ENCODE measurements at regions not wholly inside any gene's neighbourhood (a gene's known extent, or its start where the extent isn't known, plus 50 kb on each side); places are given as distances from the start of the nearest gene placed in this dataset.

DNA sequence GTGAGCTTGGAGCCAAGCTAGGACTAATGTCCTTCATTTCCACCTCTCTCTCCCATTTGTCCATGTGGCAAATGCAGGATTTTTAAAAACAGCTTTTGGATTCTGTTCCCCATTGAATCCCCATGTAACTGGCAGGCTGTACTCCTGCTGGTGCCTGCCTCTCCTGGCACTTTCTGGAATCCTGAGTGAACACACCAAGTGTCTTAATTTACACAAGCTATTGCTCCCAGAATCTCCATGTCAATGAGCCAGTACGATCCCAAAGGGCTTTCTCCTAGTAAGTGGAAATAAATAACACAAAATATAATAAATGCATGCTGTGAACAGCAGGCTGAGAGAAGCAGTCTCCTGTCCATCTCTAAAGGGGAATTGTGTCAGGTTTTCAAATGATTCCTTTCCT lies 88.4 kb upstream of the WWC1 start:
- no peak for DNase-seq (ENCODE audit: low read depth)

DNA sequence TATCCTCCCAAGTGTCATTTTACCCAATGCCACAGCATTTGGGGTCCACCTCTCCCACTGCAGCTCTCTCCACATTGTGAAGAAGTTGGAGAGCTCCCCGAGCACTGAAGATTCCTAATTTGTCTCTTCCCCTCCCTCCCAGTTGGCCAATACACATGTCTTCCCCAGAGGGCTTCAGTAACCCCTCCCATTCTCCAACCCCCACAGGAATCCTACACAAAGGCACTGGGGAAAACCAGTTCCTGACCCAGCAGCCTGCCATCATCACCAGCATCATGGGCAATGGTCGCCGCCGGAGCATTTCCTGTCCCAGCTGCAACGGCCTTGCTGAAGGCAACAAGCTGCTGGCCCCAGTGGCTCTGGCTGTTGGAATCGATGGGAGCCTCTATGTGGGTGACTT lies 87.3 kb upstream of the WWC1 start:
- no peak for DNase-seq (ENCODE audit: low read depth)

DNA sequence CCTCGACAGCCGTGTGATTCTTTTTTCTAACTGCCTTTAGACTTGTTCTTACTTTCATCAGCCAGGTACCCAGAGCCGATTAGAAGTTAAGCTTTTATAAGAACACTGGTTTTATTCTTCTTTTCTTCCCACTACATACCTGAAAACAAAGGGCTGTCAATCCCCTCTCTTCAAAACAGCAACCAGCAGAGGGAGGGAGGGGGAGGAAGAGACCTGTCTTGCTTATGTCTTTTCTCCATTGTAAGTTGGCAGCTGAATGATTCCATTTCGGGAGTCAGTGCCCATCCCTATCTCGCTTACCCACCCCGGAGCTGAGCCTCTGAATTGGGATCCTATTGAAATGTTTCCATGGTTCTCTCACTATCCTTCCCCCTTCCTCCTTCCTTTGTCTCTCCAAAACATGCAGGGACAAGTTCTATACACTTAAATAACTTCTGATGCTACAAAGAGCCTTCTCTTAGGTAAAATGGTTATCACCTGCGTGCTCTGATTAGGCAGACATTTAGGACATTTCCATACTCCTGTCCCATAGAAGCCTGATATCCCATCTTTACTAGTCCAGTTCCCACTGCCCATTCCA lies 83.9 kb upstream of the WWC1 start:
- no peak for DNase-seq (ENCODE audit: low read depth)

DNA sequence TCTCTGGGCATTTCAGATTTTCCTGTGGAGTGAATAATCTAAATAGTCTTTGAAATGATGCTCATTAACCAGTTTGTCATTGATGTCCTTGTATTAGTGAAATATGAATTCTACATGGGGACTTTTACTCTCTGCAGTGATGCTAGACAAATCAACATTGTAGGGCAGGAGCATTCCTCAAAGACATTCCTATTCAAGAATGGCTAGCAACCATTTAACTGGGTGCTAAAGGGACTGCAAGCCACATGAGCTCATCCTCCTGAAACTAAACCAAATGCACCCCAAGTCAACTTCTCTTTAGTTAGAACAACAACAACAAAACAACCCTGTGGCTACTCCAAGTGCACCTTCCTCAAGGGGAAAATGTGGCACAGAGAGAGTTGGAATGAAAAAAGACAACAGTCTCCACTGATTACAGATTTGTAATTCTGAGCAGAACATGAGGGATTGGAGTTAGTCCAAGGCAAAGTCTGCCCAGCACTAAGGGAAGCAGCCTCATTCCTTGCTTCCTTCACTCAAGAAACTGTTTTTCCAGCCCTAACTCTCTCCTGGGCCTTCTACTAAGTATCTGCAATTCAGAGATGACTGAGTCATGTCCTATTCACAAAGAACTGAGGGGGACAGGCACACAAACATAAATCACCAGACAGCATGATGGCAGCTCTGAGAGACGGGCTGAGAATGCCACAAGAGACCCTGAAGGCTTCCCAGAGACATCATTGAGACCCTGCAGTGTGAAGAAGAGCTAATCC lies 82.0 kb upstream of the WWC1 start:
- DNase-seq (ENCODE audit: low read depth): no peak

DNA sequence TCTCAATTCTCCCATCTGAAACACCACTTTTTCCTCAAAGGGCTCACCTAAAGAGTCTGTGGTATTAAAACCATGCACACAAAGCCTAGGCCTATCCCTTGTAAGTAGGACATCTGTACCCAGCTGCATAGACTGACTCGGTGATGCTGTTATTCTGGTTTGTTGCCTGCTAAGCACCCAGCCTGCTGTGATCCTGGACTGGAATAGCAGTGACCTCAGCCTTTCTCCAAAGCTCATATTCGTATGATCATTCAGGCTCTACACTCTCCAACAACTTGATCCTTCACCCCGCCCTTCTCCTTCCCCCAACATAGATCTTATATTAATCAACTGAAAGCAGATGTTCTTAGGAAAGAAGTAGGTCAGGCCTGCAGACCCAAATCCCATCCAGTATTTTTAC lies 81.4 kb upstream of the WWC1 start:
- DNase-seq (ENCODE audit: low read depth): no peak

DNA sequence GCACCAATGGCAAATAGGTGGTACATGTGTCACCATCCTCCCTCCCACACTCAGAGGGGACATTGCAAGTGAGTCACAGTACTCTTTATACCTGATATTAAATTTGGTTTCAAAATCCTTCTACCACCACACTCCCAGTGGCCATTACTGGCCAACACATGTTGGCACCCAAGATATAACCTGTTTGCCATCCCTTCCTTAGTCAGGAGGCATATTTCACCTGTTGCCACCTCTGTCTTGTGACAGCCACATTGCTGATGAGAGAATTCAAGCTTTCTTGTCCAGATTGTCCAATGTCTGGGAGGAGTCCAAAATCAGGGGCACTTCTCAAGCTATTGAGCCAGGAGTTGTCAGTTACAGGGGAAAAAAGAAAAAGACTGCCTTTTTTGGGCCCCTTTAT lies 80.2 kb upstream of the WWC1 start:
- no peak for DNase-seq (ENCODE audit: low read depth)

DNA sequence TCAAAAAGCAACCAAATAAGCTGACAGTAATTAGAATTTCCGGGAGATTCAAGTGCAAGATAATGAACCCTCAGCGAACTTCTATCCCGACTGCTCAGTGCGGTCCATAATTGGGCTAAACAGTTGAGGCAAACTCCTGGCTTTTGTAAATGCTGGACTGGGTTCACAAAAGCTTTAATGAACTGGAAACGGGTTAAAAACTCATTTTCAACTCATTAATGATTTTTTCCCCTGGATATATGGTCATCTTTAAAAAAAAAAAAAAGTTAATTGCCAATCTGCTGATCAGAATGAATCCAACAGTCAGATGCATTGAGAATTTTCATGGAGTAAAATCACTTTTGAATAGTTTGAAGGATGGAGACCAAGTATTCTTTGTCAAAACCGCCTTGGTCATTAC lies 79.5 kb upstream of the WWC1 start:
- no peak for DNase-seq (ENCODE audit: low read depth)

DNA sequence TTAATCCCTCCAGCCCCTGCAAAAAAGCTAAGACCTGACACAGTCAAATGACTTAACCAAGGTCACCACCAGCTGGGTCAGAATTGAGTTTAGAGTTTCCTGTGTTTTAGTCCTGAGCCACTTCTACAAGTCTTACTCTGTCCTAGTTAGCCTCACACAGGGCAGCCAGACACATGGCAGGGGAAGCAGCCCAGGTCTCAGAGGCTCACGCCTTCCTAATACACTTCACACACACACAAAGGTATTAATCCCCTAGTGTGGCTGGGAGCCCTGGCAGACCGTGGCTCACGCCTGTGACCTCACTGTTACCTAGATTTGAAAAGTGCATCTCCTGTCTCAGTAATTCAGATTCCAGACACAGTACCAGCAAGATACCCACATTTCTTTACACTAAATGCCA lies 77.4 kb upstream of the WWC1 start:
- DNase-seq (ENCODE audit: low read depth): no peak

DNA sequence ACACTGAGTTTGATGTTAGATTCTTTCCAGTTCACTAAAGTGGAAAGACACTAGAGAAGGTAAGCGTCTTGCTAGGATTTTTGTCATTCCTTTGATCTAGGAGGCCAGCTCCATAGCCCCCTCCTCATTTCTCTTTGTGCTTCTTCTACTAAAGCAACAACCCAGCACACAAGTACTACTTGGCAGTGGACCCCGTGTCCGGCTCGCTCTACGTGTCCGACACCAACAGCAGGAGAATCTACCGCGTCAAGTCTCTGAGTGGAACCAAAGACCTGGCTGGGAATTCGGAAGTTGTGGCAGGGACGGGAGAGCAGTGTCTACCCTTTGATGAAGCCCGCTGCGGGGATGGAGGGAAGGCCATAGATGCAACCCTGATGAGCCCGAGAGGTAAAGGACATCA lies 76.6 kb upstream of the WWC1 start:
- no peak for DNase-seq (ENCODE audit: low read depth)

DNA sequence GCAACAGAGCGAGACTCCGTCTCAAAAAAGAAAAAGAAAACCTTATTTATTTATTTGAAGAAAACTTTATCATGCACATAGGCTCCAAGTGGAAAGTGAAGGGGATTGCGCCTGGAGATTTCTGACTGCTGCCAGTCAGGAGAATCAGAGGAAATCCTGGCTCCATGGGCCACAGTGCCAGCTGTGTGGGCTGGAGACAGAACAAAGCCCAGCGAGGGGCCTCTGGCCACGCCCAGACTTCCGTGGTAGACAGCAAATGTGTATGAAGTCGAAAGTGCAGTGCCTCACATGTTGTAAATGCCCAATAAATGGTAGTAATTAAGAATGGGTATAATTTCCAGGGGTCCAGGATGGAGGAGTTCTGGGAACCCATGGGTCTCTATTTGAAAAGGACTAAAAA lies 75.8 kb upstream of the WWC1 start:
- DNase-seq (ENCODE audit: low read depth): no peak

DNA sequence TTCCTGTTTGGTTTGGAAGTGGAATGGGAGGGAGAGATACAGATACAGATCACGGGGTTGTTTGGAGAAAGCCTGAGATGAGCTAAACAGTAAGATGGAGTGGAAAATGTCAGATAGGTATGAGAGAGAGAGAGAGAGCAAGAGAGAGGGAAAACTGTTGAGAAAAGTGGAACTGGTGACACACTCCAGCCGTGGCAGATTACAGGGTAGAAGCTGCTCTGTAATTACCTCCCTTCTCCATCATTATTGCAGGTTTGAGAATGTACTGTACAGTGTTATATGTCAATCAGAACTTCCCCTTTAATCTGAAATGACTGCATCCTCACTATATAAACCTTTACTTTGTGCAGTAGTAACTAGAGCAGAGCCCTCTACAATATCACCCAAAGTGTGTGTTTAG lies 74.5 kb upstream of the WWC1 start:
- no peak for DNase-seq (ENCODE audit: low read depth)

DNA sequence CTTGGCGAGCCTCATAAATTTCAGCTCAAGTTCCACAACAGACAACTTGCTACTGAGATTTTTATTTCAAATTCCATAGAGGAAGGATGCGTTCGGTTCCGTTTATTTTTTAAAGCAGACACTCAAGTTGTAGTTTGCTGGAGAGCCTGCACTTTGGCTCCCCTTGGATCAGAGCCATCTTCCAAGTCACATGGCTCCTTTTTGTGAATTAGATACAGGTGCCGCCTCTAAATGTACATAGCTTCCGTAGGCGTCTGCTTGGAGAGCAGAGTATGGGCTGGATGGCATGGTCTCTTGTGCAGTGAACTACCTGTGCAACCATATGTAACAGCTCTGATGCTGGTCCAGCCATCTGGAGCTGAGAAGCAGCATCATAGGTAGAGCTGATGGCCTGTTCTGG lies 73.9 kb upstream of the WWC1 start:
- no peak for DNase-seq (ENCODE audit: low read depth)

DNA sequence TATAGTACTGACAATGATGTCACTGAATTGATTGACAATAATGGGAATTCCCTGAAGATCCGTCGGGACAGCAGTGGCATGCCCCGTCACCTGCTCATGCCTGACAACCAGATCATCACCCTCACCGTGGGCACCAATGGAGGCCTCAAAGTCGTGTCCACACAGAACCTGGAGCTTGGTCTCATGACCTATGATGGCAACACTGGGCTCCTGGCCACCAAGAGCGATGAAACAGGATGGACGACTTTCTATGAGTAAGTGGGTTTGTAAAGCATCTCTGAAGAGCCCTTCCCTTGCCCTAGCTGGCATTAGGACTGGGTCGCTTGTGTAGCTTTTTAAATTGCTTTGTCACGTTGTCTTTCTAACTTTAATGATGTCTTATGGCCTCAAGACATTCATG lies 72.7 kb upstream of the WWC1 start:
- no peak for DNase-seq (ENCODE audit: low read depth)

DNA sequence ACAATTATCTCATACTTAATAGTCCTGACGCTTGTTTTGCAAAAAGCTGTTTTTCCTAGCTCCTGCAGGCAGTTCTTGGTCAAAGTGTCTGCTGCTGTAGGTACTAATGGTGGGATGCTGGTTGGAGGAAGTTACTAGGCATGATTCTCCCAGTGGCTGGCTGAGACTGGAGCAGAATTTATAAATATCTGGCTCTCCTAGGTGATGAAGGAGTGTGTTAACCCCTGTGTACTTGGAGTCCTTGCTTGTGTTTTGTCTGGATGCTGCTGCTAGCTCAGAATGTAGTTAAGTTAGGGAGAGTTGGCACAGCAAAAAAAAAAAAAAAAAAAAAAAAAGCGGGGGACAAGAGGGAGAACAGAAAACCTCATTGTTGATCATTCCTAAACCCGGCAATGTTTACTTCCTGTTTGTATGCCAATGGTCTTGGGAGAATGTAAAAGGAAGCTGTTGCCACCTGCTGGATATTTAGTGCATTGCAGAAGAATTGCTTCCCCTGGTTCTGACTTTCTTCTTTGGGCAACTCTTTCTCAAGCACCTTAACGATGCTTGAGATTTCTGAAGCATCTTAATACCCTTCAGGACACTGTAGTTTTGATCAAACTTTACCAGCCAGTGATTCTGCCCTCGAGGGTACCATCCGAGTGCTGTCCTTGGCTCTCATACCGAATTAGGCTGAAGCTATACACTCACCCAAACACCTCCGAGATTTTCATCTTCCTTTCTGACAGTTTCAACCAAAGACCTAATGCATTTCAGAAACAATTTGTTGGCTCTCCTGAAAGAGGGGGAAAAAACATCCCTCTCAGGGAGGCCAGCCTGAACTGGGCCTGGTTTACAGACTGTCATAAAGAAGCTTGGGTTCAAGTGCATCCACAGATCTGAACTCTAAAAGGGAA lies 71.7 kb upstream of the WWC1 start:
- DNase-seq (ENCODE audit: low read depth): peak; percentile 62

DNA sequence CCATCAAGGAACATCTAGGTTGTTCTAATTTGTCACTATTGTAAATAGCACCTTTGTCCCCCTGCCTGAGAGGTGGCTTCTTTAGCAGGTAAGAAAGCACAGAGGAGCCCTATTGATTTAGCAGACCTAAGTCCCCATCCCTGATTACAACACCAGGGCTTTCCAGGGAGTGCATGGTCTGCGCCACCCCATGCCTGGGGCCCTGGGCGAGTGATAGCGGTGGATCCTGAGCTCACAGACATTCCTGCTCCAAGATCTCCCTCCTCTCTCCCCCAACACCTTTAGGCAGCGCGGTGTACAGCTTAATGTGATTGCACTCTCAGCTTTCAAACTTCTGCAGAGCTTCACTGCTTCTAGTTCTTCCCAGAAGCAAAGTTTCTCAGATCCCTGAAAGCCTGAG lies 67.4 kb upstream of the WWC1 start:
- no peak for DNase-seq (ENCODE audit: low read depth)

DNA sequence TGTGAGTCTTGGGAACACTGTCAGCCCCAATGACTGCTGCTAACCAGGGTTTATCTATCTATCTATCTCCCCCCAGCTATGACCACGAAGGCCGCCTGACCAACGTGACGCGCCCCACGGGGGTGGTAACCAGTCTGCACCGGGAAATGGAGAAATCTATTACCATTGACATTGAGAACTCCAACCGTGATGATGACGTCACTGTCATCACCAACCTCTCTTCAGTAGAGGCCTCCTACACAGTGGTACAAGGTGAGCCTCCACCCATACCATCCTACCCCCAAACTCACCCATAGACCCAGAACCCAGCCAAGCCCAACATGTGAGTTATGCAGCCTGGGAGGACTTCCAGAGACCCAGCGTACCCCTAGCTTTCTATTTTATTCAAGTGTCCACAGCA lies 65.4 kb upstream of the WWC1 start:
- no peak for DNase-seq (ENCODE audit: low read depth)

DNA sequence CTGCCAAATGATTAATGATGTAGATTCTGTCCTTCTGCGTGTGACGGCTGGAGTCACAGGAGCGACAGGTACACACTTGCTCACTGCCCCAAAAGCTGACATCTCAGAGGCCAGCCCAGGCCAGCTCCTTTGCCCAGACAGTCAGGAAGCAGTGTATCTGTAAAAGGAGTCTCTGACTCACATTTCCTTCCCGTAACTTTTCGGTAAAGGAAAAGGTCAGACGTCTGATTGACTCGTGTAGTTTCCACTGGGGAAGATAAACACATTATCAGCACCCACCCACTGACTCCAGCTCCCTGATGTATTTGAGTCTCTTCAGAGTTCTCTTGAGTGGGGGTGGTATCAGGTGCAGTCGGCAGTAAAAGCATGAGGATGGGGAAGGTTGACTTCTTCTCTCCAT lies 64.4 kb upstream of the WWC1 start:
- peak; percentile 12 for DNase-seq (ENCODE audit: low read depth)

DNA sequence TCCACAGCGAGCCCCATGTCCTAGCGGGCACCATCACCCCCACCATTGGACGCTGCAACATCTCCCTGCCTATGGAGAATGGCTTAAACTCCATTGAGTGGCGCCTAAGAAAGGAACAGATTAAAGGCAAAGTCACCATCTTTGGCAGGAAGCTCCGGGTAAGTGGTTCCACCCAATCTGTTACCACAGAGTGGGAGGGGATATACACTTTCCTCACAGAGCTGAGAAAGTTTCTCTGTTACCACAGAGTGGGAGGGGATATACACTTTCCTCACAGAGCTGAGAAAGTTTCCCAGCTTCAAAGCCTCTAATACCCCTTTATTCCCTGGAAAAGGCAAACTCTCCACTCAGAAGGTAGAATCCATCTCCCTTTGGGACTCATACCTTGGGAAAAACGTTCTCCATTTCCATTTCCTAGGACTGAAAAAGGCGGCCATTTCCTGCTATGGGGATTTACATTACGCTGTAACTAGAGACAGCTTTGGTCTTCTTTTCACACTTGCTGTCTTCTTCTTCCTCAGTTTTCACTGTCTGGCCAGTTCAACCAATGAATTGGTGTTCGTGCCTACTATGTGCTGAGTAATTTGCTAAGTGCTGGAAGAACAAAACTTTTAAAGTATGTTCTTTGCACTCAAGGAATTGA lies 63.4 kb upstream of the WWC1 start:
- peak; percentile 7 for DNase-seq (ENCODE audit: low read depth)

DNA sequence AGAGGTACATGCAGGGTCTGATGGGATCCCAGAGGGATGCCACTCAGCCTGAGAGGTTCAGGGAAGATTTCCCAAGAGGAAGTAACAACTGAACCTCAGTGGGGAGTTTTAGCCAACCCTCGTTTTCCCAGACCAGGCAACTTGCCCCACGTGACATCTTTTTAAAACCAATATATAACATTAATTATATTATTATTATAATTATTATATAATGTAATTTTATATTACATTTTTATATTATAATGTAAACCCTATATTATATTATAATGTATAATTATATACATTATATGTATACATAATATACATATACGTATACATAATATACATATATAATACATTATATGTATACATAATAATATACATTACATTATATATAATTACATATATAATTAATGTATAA lies 62.8 kb upstream of the WWC1 start:
- no peak for DNase-seq (ENCODE audit: low read depth)

DNA sequence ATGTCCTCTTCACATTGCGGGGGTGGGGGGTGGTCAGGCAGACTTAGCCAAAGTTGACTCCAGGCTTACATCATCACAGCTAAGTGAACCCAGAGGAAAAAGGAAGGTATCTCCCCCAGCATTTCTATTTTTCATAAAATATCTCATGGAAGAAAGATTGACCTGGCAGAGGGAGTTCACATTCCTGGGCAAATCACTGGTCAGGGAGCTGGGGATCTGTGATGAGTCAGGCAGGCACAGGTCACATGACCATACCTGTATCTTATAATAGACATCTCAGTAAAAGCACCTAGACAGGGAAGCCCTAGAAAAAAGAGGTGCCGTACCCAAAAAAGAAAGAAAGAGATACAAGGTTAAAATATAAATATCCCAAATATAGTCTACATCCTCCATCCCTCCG lies 57.3 kb upstream of the WWC1 start:
- no peak for DNase-seq (ENCODE audit: low read depth)

DNA sequence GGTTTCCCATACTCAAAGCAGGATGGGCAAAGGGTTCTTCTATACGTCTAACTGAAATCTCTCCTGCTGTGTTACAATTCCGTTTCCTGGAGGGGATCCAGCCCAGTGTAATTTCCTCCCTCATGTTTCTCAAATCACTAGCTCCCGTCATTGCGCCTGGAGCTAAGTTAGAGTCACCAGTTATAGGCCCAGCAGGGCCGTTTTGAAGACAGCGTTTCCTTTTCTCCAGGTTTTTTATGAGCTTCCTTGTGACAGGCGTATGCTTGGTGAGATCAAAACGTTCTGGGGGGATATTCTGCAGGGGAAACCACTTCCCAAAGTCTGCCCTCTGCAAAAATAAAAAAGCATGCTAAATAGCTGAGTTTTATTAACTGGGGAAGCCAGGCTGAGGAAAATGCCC lies 53.0 kb upstream of the WWC1 start:
- no peak for DNase-seq (ENCODE audit: low read depth)

DNA sequence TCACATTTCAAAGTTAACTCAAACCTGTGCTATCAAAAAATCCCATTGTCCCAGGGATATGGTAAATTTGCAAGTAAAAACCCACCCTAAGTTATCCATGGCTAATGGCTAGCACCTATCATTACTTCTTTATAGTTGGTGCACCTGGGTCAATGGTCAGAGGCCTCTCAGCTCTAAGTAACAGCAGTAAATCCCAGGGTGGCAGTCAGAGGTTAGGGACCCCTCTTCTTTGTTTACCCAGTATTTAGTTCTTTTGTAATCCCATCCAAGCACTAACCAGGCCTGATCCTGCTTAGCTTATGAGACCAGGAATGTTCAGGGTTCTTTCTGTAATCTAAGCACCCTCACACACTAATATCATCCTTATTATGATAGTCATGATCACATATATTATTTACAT lies 52.1 kb upstream of the WWC1 start:
- no peak for DNase-seq (ENCODE audit: low read depth)
